Panc1 (cell line): ENCODE measurements at regions not wholly inside any gene's neighbourhood (a gene's known extent, or its start where the extent isn't known, plus 50 kb on each side); places are given as distances from the start of the nearest gene placed in this dataset.
"Not testable (repeated sequence)": the region's sequence is repeated elsewhere in the genome, so short reads cannot be mapped to it uniquely, and the experiment has no call there.

ENCODE experiments used
- ATAC-seq: fragments of 200-7000 bp; cut with Tn5 transposase; 2 replicates; pipeline ENCODE4 v1.9.1; 2020; ENCODE audit warnings: mild to moderate bottlenecking, moderate library complexity
- BruUV-seq: library from RNA; stranded (reverse); fragments of 400-500 nt; replicated peaks from 2 replicates; lab custom pipeline; 2021; lab: Mats Ljungman, UMichigan
- CTCF ChIA-PET: fragments of 300-600 bp; sonication (Branson Sonifier 250); formaldehyde crosslinking; loops from one replicate; lab custom pipeline; 2022; ENCODE audit warnings: antibody characterized with exemption; lab: Charles Lee
- POLR2A ChIA-PET: fragments of 300-600 bp; sonication (Branson Sonifier 250); formaldehyde crosslinking; loops from one replicate; lab custom pipeline; 2022; ENCODE audit warnings: antibody characterized with exemption; lab: Charles Lee
- DNase-seq: peaks from one replicate; pipeline ENCODE4 v3.0.0-alpha.2; 2010; ENCODE audit warnings: low read depth, low spot score
- H3K27ac ChIP-seq: 2 replicates; pipeline ENCODE4 v1.5.1; 2011; ENCODE audit warnings: mild to moderate bottlenecking, low read length, inconsistent platforms
- H3K27me3 ChIP-seq: fragments of 200-500 bp; sonication (Bioruptor generic); 2 replicates; pipeline ENCODE4 v1.6.0; 2014; ENCODE audit warnings: low read length, inconsistent platforms; ENCODE audit not compliant: control insufficient read depth, insufficient read depth
- H3K36me3 ChIP-seq: fragments of 200-500 bp; sonication (Bioruptor generic); 2 replicates; pipeline ENCODE4 v1.5.1; 2014; ENCODE audit warnings: inconsistent platforms, mild to moderate bottlenecking, low read length, moderate library complexity; ENCODE audit not compliant: control insufficient read depth, insufficient read depth
- H3K4me1 ChIP-seq: 2 replicates; pipeline ENCODE4 v1.5.1; 2011; ENCODE audit warnings: inconsistent platforms, mild to moderate bottlenecking, low read length, moderate library complexity; ENCODE audit not compliant: control insufficient read depth, insufficient read depth
- H3K4me3 ChIP-seq, 2 experiments: 2 replicates each; pipeline ENCODE4 v1.5.1; 2011 to 2012; ENCODE audit warnings: low read depth in 2 of 2, low read length in 2 of 2, mild to moderate bottlenecking in 2 of 2, inconsistent platforms in 1 of 2, moderate library complexity in 1 of 2
- H3K9me3 ChIP-seq: fragments of 200-500 bp; sonication (Bioruptor generic); 2 replicates; pipeline ENCODE4 v1.5.1; 2014; ENCODE audit warnings: low read depth, mild to moderate bottlenecking, inconsistent platforms, low read length, moderate library complexity; ENCODE audit not compliant: control insufficient read depth, insufficient read depth
- POLR2AphosphoS5 ChIP-seq: IDR thresholded peaks from 2 replicates; pipeline ENCODE4 v1.6.1; 2012; ENCODE audit warnings: mild to moderate bottlenecking, low read depth, low read length, moderate library complexity
- SIN3A ChIP-seq: IDR thresholded peaks from 2 replicates; pipeline ENCODE4 v1.6.1; 2012; ENCODE audit warnings: low read depth, mild to moderate bottlenecking, low read length, moderate library complexity, borderline replicate concordance; ENCODE audit not compliant: insufficient read depth
- TCF7L2 ChIP-seq: IDR thresholded peaks from 2 replicates; pipeline ENCODE4 v1.6.1; 2011; ENCODE audit warnings: mild to moderate bottlenecking, low read depth, low read length, inconsistent platforms
- in situ Hi-C: cut with HindIII; loops from 2 replicates; pipeline ENCODE4 v1.10.0; 2016; ENCODE audit warnings: low sequenced_read_pairs, low pct_unique_long_range_greater_than_20kb
- intact Hi-C: fragments of 100-400 bp; cut with micrococcal nuclease; formaldehyde crosslinking; loops from one replicate; pipeline ENCODE4 v1.10.0; 2022; ENCODE audit not compliant: unreplicated experiment
- TF ChIP-seq, protein P1 (sequence below): fragments of 450-650 bp; IDR thresholded peaks from 2 replicates; pipeline ENCODE4 v1.5.1; 2017; ENCODE audit warnings: mild to moderate bottlenecking
- TF ChIP-seq, protein P2 (sequence below), 2 experiments: IDR thresholded peaks; 2 replicates each; pipeline ENCODE4 v1.6.1; 2011 to 2012; ENCODE audit warnings: low read depth in 2 of 2, control low read depth in 1 of 2, low read length in 1 of 2, mild to moderate bottlenecking in 1 of 2, moderate library complexity in 1 of 2; ENCODE audit not compliant: insufficient read depth in 1 of 2

DNA sequence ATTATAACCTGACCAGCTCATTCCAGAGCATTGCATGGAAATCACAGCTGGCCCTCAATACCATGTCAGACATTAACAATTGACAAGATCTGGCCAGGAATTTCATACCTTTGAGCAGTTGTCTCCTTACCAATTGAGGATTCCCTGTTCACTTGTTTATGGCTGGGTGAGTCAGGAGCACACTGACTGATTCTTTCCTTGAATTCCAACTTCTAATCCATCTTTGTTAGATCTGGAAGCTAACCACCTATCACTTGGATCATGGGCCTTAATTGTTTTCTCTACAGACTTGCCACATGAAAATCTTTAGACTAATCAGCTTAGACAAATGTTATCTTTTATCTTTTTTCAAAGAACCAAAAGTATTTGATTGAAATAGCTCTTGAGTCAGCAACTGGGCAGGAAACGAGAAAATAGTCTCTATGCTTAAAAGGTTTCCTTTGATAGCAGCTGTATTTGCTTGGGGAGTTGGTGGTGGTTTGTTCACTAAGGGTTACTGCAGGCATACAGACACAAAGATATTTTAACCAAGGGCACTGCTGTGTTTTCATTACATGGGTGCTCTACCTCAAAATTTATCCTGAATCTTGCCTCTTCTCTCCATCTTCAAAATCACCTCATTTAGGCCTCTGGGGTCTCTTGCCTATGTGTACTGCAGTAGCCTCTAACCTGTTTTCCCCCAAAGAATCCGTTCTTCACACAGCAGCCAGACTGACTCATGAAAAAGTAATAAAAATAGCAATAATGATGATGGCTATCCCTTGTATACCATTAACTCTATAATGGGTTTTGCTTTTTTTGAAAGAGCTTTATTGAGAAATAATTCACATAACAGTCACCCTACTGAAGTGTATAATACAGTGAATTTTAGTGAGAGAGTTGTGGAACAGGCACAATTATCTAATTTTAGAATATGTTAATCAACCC lies 197.0 kb upstream of the NMUR2 start:
- CTCF ChIA-PET, result no interaction called here
- POLR2A ChIA-PET, result no interaction called here
- Histone ChIP-seq H3K27ac (no peak overlapping the region), H3K4me1 (no peaks in the 10 kb centered on the region), H3K27me3 (no peaks in the 10 kb centered on the region), H3K4me3 (no peak overlapping the region), H3K9me3 (no peaks in the 10 kb centered on the region), H3K36me3 (no peaks in the 10 kb centered on the region)
- in situ Hi-C loops (no loop called here), intact Hi-C loops (no loop called here)
- no TSS peak for BruUV-seq
- TF ChIP-seq TCF7L2, result no peak
- no peak for TF ChIP-seq SIN3A
- no peak for TF ChIP-seq POLR2AphosphoS5
- TF ChIP-seq, protein P1, sequence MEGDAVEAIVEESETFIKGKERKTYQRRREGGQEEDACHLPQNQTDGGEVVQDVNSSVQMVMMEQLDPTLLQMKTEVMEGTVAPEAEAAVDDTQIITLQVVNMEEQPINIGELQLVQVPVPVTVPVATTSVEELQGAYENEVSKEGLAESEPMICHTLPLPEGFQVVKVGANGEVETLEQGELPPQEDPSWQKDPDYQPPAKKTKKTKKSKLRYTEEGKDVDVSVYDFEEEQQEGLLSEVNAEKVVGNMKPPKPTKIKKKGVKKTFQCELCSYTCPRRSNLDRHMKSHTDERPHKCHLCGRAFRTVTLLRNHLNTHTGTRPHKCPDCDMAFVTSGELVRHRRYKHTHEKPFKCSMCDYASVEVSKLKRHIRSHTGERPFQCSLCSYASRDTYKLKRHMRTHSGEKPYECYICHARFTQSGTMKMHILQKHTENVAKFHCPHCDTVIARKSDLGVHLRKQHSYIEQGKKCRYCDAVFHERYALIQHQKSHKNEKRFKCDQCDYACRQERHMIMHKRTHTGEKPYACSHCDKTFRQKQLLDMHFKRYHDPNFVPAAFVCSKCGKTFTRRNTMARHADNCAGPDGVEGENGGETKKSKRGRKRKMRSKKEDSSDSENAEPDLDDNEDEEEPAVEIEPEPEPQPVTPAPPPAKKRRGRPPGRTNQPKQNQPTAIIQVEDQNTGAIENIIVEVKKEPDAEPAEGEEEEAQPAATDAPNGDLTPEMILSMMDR, result no peak
- TF ChIP-seq, protein P2, sequence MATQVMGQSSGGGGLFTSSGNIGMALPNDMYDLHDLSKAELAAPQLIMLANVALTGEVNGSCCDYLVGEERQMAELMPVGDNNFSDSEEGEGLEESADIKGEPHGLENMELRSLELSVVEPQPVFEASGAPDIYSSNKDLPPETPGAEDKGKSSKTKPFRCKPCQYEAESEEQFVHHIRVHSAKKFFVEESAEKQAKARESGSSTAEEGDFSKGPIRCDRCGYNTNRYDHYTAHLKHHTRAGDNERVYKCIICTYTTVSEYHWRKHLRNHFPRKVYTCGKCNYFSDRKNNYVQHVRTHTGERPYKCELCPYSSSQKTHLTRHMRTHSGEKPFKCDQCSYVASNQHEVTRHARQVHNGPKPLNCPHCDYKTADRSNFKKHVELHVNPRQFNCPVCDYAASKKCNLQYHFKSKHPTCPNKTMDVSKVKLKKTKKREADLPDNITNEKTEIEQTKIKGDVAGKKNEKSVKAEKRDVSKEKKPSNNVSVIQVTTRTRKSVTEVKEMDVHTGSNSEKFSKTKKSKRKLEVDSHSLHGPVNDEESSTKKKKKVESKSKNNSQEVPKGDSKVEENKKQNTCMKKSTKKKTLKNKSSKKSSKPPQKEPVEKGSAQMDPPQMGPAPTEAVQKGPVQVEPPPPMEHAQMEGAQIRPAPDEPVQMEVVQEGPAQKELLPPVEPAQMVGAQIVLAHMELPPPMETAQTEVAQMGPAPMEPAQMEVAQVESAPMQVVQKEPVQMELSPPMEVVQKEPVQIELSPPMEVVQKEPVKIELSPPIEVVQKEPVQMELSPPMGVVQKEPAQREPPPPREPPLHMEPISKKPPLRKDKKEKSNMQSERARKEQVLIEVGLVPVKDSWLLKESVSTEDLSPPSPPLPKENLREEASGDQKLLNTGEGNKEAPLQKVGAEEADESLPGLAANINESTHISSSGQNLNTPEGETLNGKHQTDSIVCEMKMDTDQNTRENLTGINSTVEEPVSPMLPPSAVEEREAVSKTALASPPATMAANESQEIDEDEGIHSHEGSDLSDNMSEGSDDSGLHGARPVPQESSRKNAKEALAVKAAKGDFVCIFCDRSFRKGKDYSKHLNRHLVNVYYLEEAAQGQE (IDR thresholded peaks at IDR 0.05; ENCODE audit: insufficient read depth in 1 of 2, low read depth in 2 of 2, low read length in 1 of 2), result no peak
- no peak for ATAC-seq
- DNase-seq, result no peak

DNA sequence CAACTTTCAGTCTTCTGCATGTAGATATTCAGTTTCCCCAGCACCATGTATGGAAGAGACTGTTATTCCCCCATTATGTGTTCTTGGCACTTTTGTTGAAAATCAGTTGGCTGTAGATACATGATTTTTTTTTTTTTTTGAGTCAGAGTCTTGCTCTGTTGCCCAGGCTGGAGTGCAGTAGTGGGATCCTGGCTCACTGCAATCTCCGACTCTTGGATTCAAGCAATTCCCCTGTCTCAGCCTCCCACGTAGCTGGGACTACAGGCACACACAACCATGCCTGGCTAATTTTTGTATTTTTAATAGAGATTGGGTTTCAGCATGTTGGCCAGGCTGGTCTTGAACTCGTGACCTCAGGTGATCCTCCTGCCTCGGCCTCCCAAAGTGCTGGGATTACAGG lies 201.0 kb upstream of the NMUR2 start:
- in situ Hi-C loops, H3K36me3 ChIP-seq, H3K27me3 ChIP-seq, H3K27ac ChIP-seq, H3K4me3 ChIP-seq, BruUV-seq, CTCF ChIA-PET, ATAC-seq, DNase-seq, intact Hi-C loops, H3K9me3 ChIP-seq, H3K4me1 ChIP-seq, POLR2A ChIA-PET: not testable (repeated sequence)

DNA sequence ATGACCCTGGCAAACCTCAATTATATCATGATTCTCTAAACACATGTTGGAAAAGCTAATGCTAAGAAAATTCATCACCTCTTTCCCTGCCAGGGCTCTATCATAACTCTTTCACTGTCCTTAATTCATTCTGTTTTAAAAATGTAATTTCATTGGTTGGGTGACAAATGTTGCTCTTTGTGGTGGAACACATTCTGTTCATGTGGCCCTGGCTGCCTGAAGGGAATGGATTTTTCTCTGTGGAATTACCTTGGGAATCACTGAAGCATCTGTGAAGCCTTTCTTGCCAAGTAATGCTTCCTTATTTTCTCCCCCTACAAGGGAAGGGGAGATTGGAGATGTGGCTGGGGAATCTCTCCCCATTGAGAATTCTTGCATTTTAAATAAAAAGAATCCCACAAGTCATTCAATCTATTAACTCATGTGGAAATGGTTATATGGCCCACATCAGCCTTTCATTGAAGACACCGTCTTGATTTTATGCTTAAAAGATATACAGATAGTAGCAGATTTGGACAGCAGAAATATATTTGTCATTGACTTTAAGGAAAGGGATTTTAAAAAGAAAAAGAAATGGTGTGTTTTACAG lies 201.8 kb upstream of the NMUR2 start:
- Histone ChIP-seq H3K36me3 (no peaks in the 10 kb centered on the region), H3K27me3 (no peaks in the 10 kb centered on the region), H3K9me3 (no peaks in the 10 kb centered on the region), H3K4me3 (no peak overlapping the region), H3K4me1 (no peaks in the 10 kb centered on the region), H3K27ac (no peak overlapping the region)
- intact Hi-C loops (no loop called here), in situ Hi-C loops (no loop called here)
- no peak for TF ChIP-seq TCF7L2
- TF ChIP-seq, protein P1, result no peak
- TF ChIP-seq, protein P2 (IDR thresholded peaks at IDR 0.05; ENCODE audit: insufficient read depth in 1 of 2, low read depth in 2 of 2, low read length in 1 of 2), result no peak
- no peak for TF ChIP-seq POLR2AphosphoS5
- TF ChIP-seq SIN3A, result no peak
- BruUV-seq, result no TSS peak
- ChIA-PET CTCF (no interaction called here), POLR2A (no interaction called here)
- ATAC-seq (no peak), DNase-seq (no peak)
